Neural progenitor cell (in vitro differentiated cells): ENCODE measurements at regions not wholly inside any gene's neighbourhood (a gene's known extent, or its start where the extent isn't known, plus 50 kb on each side); places are given as distances from the start of the nearest gene placed in this dataset.
A peak's percentile ranks its signal among the peaks of the same experiment; 100 is the strongest.

Experiments used
- DNase-seq: peaks from one replicate; pipeline ENCODE4 v3.0.0-alpha.2; 2016; ENCODE audit warnings: low spot score
- H2AFZ ChIP-seq: fragments of 200-600 bp; sonication (generic); replicated peaks from 2 replicates; pipeline ENCODE4 v1.6.1; 2016; ENCODE audit warnings: antibody characterized with exemption
- H3F3A ChIP-seq: fragments of 200-600 bp; sonication (generic); 2 replicates; pipeline ENCODE4 v1.6.1; 2016; ENCODE audit warnings: antibody characterized with exemption, low read depth
- H3K27ac ChIP-seq: fragments of 200-600 bp; sonication (generic); 2 replicates; pipeline ENCODE4 v1.5.1; 2016; ENCODE audit warnings: mild to moderate bottlenecking
- H3K27me3 ChIP-seq: fragments of 200-600 bp; sonication (generic); 2 replicates; pipeline ENCODE4 v1.6.1; 2016; ENCODE audit warnings: mild to moderate bottlenecking, moderate library complexity
- H3K36me3 ChIP-seq: fragments of 200-600 bp; sonication (generic); 2 replicates; pipeline ENCODE4 v1.5.1; 2016
- H3K4me1 ChIP-seq: fragments of 200-600 bp; sonication (generic); 2 replicates; pipeline ENCODE4 v1.6.1; 2016; ENCODE audit warnings: mixed run types
- H3K4me2 ChIP-seq: fragments of 200-600 bp; sonication (generic); 2 replicates; pipeline ENCODE4 v1.6.1; 2016
- H3K4me3 ChIP-seq: fragments of 200-600 bp; sonication (generic); 2 replicates; pipeline ENCODE4 v1.5.1; 2016
- H3K79me2 ChIP-seq: fragments of 200-600 bp; sonication (generic); 2 replicates; pipeline ENCODE4 v1.6.1; 2016; ENCODE audit warnings: low read depth
- H3K9ac ChIP-seq: fragments of 200-600 bp; sonication (generic); 2 replicates; pipeline ENCODE4 v1.6.1; 2016
- H3K9me3 ChIP-seq: fragments of 200-600 bp; sonication (generic); 2 replicates; pipeline ENCODE4 v1.5.1; 2016; ENCODE audit warnings: low read depth
- H4K20me1 ChIP-seq: fragments of 200-600 bp; sonication (generic); 2 replicates; pipeline ENCODE4 v1.6.1; 2016; ENCODE audit warnings: low read depth
- H3K27ac Mint-ChIP-seq: 3 replicates; pipeline ENCODE4 v1.8.0; 2021; ENCODE audit warnings: mixed read lengths
- H3K27me3 Mint-ChIP-seq: 2 replicates; pipeline ENCODE4 v1.8.0; 2022; ENCODE audit warnings: low read depth, mild to moderate bottlenecking, inconsistent platforms, moderate library complexity, mixed read lengths; ENCODE audit not compliant: insufficient read depth
- H3K36me3 Mint-ChIP-seq: 3 replicates; pipeline ENCODE4 v1.8.0; 2021; ENCODE audit warnings: mixed read lengths
- H3K4me1 Mint-ChIP-seq: 3 replicates; pipeline ENCODE4 v1.8.0; 2021; ENCODE audit warnings: mixed read lengths
- H3K4me3 Mint-ChIP-seq: 3 replicates; pipeline ENCODE4 v1.8.0; 2021; ENCODE audit warnings: mild to moderate bottlenecking, moderate library complexity, mixed read lengths
- H3K9me3 Mint-ChIP-seq: 3 replicates; pipeline ENCODE4 v1.8.0; 2020; ENCODE audit warnings: mixed read lengths
- CTCF ChIP-seq: fragments of 200-600 bp; sonication (generic); IDR thresholded peaks from 2 replicates; pipeline ENCODE4 v1.5.1; 2017; ENCODE audit warnings: antibody characterized with exemption, mild to moderate bottlenecking
- EZH2 ChIP-seq: fragments of 200-600 bp; sonication (generic); IDR thresholded peaks from 2 replicates; pipeline ENCODE4 v1.6.1; 2017; ENCODE audit warnings: antibody characterized with exemption, mild to moderate bottlenecking, moderate library complexity
- EZH2phosphoT487 ChIP-seq: fragments of 200-600 bp; sonication (generic); IDR thresholded peaks from 2 replicates; pipeline ENCODE4 v1.6.1; 2017; ENCODE audit warnings: antibody characterized with exemption

GRCh38 chr12:54723379-54724256 lies 75.5 kb upstream of the DCD start:
- Histone ChIP-seq H3K27me3 (no peaks in the 10 kb centered on the region), H3K4me3 (no peak overlapping the region), H3K4me2 (no peak overlapping the region), H2AFZ (no peak overlapping the region), H3K9me3 (no peaks in the 10 kb centered on the region), H4K20me1 (no peaks in the 10 kb centered on the region), H3K36me3 (no peaks in the 10 kb centered on the region), H3K27ac (no peak overlapping the region), H3K4me1 (peaks cover 4% of the 10 kb centered on the region), H3K9ac (no peak overlapping the region), H3K79me2 (no peaks in the 10 kb centered on the region), H3F3A (no peaks in the 10 kb centered on the region)
- H3K36me3 Mint-ChIP-seq, result no peaks in the 10 kb centered on the region
- no peak overlapping the region for H3K4me3 Mint-ChIP-seq
- peak; percentile 62 for TF ChIP-seq CTCF
- TF ChIP-seq EZH2, result no peak
- TF ChIP-seq EZH2phosphoT487, result no peak
- H3K9me3 Mint-ChIP-seq, result peaks cover 6% of the 10 kb centered on the region
- H3K27me3 Mint-ChIP-seq, result no peaks in the 10 kb centered on the region
- H3K4me1 Mint-ChIP-seq, result no peaks in the 10 kb centered on the region
- H3K27ac Mint-ChIP-seq, result no peak overlapping the region
- peak; percentile 34 for DNase-seq

- Mint-ChIP-seq H3K27ac (no peak overlapping the region), H3K4me3 (no peak overlapping the region)
- H4K20me1 ChIP-seq, result no peaks in the 10 kb centered on the region
Observed at GRCh38 chr12:54721312-54721711, 73.1 kb upstream of the DCD start.

GRCh38 chr12:54719691-54720090 lies 71.5 kb upstream of the DCD start:
- TF ChIP-seq EZH2, result no peak
- no peak for TF ChIP-seq CTCF
- no peak for TF ChIP-seq EZH2phosphoT487
- peak overlapping the region; percentile 5 for H2AFZ ChIP-seq

More at GRCh38 chr12:54721312-54721711, 73.1 kb upstream of the DCD start:
- peaks cover 5% of the 10 kb centered on the region for H3K4me1 ChIP-seq
- Mint-ChIP-seq H3K27me3 (no peaks in the 10 kb centered on the region), H3K36me3 (no peaks in the 10 kb centered on the region), H3K4me1 (peaks cover 4% of the 10 kb centered on the region), H3K9me3 (peaks cover 5% of the 10 kb centered on the region)
- H3K9ac ChIP-seq, result no peak overlapping the region
- no peak for TF ChIP-seq EZH2phosphoT487
- TF ChIP-seq CTCF, result no peak
- TF ChIP-seq EZH2, result no peak
- DNase-seq, result no peak
- H3K4me3 ChIP-seq, result no peak overlapping the region
- H3K27me3 ChIP-seq, result no peaks in the 10 kb centered on the region
- no peak overlapping the region for H3K4me2 ChIP-seq
- H2AFZ ChIP-seq, result no peak overlapping the region
- H3K9me3 ChIP-seq, result no peaks in the 10 kb centered on the region
- no peak overlapping the region for H3K27ac ChIP-seq
- H3K36me3 ChIP-seq, result no peaks in the 10 kb centered on the region
- H3F3A ChIP-seq, result no peaks in the 10 kb centered on the region
- H3K79me2 ChIP-seq, result no peaks in the 10 kb centered on the region

More at GRCh38 chr12:54719691-54720090, 71.5 kb upstream of the DCD start:
- Histone ChIP-seq H3K9ac (no peak overlapping the region), H3K36me3 (no peaks in the 10 kb centered on the region), H3K4me2 (no peak overlapping the region), H3K9me3 (no peaks in the 10 kb centered on the region), H3F3A (peaks cover 5% of the 10 kb centered on the region), H4K20me1 (no peaks in the 10 kb centered on the region), H3K4me3 (no peak overlapping the region), H3K4me1 (peaks cover 17% of the 10 kb centered on the region), H3K27ac (no peak overlapping the region), H3K27me3 (no peaks in the 10 kb centered on the region), H3K79me2 (no peaks in the 10 kb centered on the region)
- DNase-seq, result no peak
- no peaks in the 10 kb centered on the region for H3K36me3 Mint-ChIP-seq
- no peak overlapping the region for H3K4me3 Mint-ChIP-seq
- H3K27ac Mint-ChIP-seq, result no peak overlapping the region
- peaks cover 7% of the 10 kb centered on the region for H3K4me1 Mint-ChIP-seq
- H3K27me3 Mint-ChIP-seq, result no peaks in the 10 kb centered on the region
- no peaks in the 10 kb centered on the region for H3K9me3 Mint-ChIP-seq
